ENCODE measurements at regions not wholly inside any gene's neighbourhood (a gene's known extent, or its start where the extent isn't known, plus 50 kb on each side); places are given as distances from the start of the nearest gene placed in this dataset.

DNA sequence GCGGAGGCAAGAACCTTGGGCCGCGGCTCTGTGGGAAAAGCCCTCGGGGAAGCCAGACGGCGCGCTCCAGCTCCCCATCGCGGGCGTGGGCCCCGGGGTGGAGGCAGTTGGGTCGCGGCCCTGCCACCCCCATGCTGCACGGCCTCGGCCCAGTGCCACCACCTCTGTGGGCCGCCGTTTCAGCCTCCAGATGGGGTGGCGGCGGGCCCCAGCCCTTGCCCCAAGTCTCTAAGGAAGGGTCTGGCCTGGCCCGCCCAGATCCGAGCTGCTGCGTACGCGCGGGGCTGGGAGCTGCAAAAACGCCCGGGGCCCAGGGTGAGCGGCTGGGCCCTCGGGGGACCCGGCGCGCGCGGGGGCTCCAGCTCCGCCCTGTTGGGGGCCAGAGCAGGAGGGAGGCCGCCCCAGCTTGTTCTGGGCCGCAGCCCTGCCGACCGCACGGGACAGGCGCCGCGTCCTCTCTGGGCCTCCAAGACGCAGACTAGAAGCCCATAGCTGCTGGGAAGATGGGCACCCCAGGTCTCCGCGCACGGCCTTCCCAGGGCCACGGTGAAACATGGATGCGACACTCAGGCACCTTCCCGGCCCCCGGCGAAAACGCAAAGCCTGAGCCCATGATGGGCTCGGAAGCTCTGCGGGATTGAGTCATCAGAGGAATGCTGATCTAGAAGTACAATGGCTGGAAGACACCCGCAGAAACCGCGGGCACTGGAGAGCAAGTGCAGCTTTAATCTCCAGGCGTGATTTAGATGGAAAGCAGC, 110.1 kb downstream of the KCTD15 start:
- no peak overlapping the region for H3K4me3 Mint-ChIP-seq
- peaks cover 48% of the 10 kb centered on the region for H3K27me3 Mint-ChIP-seq (ENCODE audit: low read depth)
- no peak overlapping the region for H3K27ac Mint-ChIP-seq
- peaks cover 2% of the 10 kb centered on the region for H3K4me1 Mint-ChIP-seq (ENCODE audit: low read depth)
- no peaks in the 10 kb centered on the region for H3K9me3 Mint-ChIP-seq
- H3K36me3 Mint-ChIP-seq (ENCODE audit: low read depth): no peaks in the 10 kb centered on the region

DNA sequence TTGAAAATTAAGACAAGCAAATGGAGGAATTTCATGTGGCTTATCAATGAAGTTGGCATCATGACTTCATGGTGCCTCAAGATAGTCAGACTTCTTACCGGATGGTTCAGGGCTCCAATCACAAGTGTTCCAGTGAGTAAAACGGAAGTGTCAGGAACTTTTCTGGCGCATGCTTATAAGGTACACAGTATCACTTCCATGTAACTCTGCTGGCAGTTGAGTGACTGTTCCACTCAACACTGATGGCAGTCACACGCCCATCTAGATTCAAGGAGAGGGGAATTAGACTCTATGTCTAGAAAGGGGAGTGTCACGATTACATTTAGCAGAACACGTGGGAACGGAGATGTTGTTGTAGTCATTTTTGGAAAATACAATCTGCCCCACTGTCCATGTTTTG, 114.3 kb downstream of the KCTD15 start:
- no peaks in the 10 kb centered on the region for H3K4me1 Mint-ChIP-seq (ENCODE audit: low read depth)
- H3K27me3 Mint-ChIP-seq (ENCODE audit: low read depth): peaks cover 22% of the 10 kb centered on the region
- H3K4me3 Mint-ChIP-seq: no peak overlapping the region
- H3K9me3 Mint-ChIP-seq: no peaks in the 10 kb centered on the region
- no peak overlapping the region for H3K27ac Mint-ChIP-seq
- H3K36me3 Mint-ChIP-seq (ENCODE audit: low read depth): no peaks in the 10 kb centered on the region

DNA sequence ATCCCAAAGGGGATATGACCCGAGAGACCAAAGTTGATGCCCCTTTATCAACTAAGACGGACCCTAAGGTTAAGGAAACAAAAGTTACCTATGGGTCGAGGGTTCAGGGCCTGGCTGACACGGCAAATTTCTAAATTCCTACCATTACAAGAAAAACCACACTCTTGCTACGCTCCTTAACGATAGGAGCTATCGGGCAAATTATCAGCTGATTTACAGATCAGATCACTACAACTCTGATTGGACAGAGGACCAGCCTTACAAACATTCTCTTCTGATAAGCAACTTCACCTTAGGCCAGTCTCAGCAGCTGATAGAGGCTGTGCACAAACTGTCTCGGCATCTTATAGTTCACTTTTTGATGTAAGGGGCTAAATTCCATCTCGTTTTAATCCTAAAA, 117.9 kb downstream of the KCTD15 start:
- Mint-ChIP-seq H3K9me3 (no peaks in the 10 kb centered on the region), H3K4me3 (no peak overlapping the region), H3K27ac (no peak overlapping the region), H3K36me3 (ENCODE audit: low read depth) (no peaks in the 10 kb centered on the region), H3K27me3 (ENCODE audit: low read depth) (no peaks in the 10 kb centered on the region), H3K4me1 (ENCODE audit: low read depth) (no peaks in the 10 kb centered on the region)

DNA sequence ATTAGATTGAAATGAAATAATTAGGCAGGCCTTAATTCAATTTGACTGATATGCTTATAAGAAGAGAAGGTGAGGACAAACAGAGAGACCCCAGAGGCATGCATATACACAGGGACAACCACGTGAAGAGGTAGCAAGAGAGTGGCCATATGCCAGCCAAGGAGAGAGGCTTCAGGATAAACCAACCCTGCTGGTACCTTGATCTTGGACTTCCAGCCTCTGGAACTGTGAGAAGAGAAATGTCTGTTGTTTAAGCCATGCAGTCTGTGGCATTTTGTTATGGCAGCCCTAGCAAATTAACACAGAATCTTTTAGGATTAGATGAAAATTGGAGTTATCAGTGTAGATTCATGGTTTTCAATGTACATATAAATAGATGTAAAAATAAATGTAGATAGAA, 120.1 kb downstream of the KCTD15 start:
- Mint-ChIP-seq H3K4me3 (no peak overlapping the region), H3K36me3 (ENCODE audit: low read depth) (no peaks in the 10 kb centered on the region), H3K27ac (no peak overlapping the region), H3K9me3 (no peaks in the 10 kb centered on the region), H3K27me3 (ENCODE audit: low read depth) (no peaks in the 10 kb centered on the region), H3K4me1 (ENCODE audit: low read depth) (no peaks in the 10 kb centered on the region)

DNA sequence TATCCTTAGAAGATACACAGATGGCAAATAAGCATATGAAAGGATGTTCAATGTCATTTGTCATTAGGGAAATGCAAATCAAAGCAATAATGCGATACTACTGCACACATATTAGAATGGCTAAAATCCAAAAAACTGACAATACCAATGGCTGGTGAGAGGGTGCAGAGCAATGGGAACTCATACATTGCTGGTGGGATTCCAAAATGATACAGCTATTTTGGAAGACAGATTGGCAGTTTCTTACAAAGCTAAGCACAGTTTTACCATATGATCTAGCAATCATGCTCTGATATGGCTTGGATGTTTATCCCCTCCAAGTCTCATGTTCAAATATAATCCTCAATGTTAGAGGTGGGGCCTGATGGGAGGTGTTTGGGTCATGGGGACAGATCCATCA, 122.6 kb downstream of the KCTD15 start:
- no peaks in the 10 kb centered on the region for H3K36me3 Mint-ChIP-seq (ENCODE audit: low read depth)
- H3K4me3 Mint-ChIP-seq: no peak overlapping the region
- no peaks in the 10 kb centered on the region for H3K4me1 Mint-ChIP-seq (ENCODE audit: low read depth)
- no peak overlapping the region for H3K27ac Mint-ChIP-seq
- H3K27me3 Mint-ChIP-seq (ENCODE audit: low read depth): no peaks in the 10 kb centered on the region
- H3K9me3 Mint-ChIP-seq: no peaks in the 10 kb centered on the region

DNA sequence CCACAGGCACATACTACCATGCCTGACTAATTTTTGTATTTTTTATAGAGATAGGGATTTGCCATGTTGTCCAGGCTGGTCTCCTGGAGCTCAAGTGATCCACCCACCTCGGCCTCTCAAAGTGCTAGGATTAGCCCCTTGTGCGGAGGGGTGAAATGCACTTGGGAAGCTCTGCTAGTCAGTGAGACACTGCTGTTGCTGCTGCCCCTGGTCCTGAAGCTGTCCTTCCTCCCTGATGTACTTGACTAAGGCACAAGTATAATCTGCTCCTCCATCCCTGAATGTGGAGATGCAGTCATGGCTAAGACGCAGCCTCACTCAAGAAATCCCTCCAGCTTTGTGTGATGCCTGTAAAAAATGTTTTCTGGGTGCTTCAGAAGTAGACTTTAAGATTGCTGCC, 124.5 kb downstream of the KCTD15 start:
- no peak overlapping the region for H3K4me3 Mint-ChIP-seq

DNA sequence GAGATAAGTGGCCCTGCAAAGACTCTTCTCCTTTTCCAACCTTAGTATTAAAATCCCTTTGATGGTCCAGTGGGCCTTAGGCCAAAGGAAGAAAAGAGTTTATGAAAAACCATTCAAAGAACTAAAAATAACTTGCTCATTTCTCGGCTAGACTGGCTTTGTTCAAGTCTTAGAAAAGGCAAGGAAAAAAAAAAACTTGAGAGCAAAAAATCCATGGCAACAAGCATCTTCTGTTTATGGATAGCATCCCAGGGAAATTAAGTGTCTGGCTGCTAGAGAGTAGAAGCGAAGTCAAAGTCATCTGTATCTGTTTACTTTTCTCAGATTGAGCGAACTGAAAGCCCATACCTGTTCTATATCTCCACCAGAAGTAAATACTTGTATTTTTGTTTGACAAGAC, 129.6 kb downstream of the KCTD15 start:
- Mint-ChIP-seq H3K27ac (no peak overlapping the region), H3K4me1 (ENCODE audit: low read depth) (no peaks in the 10 kb centered on the region), H3K27me3 (ENCODE audit: low read depth) (no peaks in the 10 kb centered on the region), H3K9me3 (no peaks in the 10 kb centered on the region), H3K4me3 (no peak overlapping the region), H3K36me3 (ENCODE audit: low read depth) (no peaks in the 10 kb centered on the region)

More for the DNA sequence above, 124.5 kb downstream of the KCTD15 start:
- H3K9me3 Mint-ChIP-seq: no peaks in the 10 kb centered on the region
- H3K36me3 Mint-ChIP-seq (ENCODE audit: low read depth): no peaks in the 10 kb centered on the region
- H3K27ac Mint-ChIP-seq: no peak overlapping the region
- H3K27me3 Mint-ChIP-seq (ENCODE audit: low read depth): no peaks in the 10 kb centered on the region
- H3K4me1 Mint-ChIP-seq (ENCODE audit: low read depth): no peaks in the 10 kb centered on the region

DNA sequence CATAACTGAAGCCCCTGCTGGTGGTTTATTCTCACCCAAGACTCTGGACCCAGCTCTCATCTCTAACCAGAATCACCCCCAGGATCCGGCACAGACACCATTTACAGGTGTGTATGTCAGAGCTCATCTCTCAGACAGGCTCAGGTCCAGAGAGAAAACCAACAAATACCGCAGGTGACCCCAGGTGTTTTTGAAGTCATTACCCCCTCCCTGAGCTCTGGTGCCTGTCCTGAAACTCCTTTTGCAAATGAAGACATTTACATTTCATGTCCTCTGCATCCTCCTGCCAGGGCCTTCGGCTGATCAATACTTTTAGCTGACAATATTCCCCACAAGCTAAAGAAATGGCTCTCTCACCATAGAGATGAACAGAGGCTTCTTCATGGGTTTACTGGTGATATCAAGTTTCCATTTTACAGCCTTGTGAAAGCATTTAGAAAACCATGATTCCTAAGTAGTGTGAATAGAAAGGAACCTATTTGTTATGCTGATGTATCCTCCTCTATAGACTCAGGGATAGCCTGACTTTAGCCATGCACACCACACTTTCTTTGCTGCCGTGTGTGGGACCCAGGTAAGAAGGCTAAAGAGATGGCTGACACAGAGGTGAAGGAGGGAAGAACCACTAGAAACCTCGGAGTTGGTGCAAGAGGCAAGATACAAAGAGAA, 131.3 kb downstream of the KCTD15 start:
- no peaks in the 10 kb centered on the region for H3K36me3 Mint-ChIP-seq (ENCODE audit: low read depth)
- no peaks in the 10 kb centered on the region for H3K9me3 Mint-ChIP-seq

DNA sequence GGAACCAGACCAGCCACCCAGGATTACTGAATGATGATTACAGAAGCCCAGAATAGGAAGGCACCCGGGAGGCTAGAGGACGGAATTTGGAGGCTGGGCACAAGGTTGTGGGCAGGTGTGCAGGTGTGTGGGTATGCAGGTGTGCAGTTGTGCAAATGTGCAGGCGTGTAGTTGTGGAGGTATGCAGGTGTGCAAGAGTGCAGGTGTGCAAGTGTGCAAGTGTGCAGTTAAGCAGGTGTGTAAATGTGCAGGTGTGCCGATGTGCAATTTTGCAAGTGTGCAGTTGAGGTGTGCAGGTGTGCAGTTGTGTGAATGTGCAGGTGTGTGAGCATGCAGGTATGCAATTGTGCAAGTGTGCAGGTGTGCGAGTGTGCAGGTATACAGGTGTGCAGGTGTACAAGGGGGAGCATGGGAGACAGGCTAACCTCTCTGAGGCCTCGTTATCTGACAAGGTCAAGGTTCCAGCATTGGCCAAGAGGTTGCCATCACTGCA, 131.8 kb downstream of the KCTD15 start:
- Mint-ChIP-seq H3K36me3 (ENCODE audit: low read depth) (no peaks in the 10 kb centered on the region), H3K4me1 (ENCODE audit: low read depth) (no peaks in the 10 kb centered on the region), H3K27ac (no peak overlapping the region), H3K27me3 (ENCODE audit: low read depth) (no peaks in the 10 kb centered on the region), H3K9me3 (no peaks in the 10 kb centered on the region), H3K4me3 (no peak overlapping the region)

More for the DNA sequence above, 131.3 kb downstream of the KCTD15 start:
- Mint-ChIP-seq H3K27me3 (ENCODE audit: low read depth) (no peaks in the 10 kb centered on the region), H3K4me3 (no peak overlapping the region), H3K4me1 (ENCODE audit: low read depth) (no peaks in the 10 kb centered on the region), H3K27ac (no peak overlapping the region)

DNA sequence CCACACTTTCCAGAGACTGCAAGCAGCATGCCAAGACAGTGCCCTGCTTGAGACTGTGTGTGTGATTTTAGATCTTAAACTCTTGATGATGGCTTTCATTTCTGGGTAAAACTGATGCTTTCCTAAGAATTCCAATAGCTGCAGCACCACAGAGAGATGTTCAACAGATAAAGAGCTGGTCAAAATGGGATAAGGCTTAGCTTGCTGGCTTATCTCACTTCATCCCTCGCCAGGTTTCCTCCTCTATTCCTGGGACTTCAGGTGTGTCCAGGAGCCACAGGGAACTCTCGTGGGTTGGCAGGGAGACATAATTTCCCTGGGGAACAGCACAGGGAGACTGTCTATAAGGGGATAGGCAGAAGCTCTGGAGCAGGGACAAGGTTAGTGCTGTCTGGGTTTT, 137.3 kb downstream of the KCTD15 start:
- peaks cover 4% of the 10 kb centered on the region for H3K9me3 Mint-ChIP-seq
- no peak overlapping the region for H3K27ac Mint-ChIP-seq
- H3K4me3 Mint-ChIP-seq: no peak overlapping the region
- H3K27me3 Mint-ChIP-seq (ENCODE audit: low read depth): no peaks in the 10 kb centered on the region
- H3K4me1 Mint-ChIP-seq (ENCODE audit: low read depth): no peaks in the 10 kb centered on the region
- H3K36me3 Mint-ChIP-seq (ENCODE audit: low read depth): no peaks in the 10 kb centered on the region

DNA sequence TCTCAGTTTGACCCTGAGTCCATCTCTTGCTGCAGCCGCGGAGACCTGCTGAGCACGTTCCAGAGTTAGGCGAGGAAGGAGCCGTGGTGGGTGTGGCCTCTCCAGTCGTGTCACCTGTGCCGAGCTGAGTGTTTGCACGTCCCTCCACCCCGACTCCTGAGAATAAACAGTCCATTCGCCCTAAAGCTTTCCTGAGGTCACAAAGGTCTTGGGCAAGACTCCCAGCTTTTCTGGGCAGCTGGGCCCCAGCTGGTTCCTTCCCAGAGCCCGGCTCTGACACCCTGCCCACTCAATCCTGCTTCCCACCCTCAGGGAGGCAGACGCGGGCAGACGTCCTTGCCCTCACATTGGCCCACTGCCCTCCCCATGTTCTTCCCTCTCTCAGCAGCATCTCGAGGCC, 142.2 kb downstream of the KCTD15 start:
- no peaks in the 10 kb centered on the region for H3K4me1 Mint-ChIP-seq (ENCODE audit: low read depth)
- H3K4me3 Mint-ChIP-seq: no peak overlapping the region
- no peak overlapping the region for H3K27ac Mint-ChIP-seq
- no peaks in the 10 kb centered on the region for H3K36me3 Mint-ChIP-seq (ENCODE audit: low read depth)
- H3K9me3 Mint-ChIP-seq: peaks cover 2% of the 10 kb centered on the region
- no peaks in the 10 kb centered on the region for H3K27me3 Mint-ChIP-seq (ENCODE audit: low read depth)

DNA sequence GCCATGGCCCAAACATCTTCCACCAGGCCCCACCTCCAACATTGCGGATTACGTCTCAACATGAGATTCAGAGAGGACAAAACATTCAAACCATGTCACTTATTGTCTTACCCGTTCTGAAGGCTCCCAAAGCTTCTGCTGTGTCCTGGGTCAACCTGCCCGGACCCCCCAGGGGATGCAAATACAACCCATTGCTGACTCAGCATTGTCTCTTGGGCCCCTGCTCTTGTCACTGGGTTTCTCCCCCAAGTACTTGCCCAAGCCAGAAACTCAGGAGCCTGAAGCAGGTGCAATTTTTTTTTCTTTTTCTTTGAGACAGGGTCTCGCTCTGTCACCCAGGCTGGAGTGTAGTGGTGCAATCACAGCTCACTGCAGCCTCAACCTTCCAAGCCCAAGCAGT, 144.5 kb downstream of the KCTD15 start:
- no peaks in the 10 kb centered on the region for H3K27me3 Mint-ChIP-seq (ENCODE audit: low read depth)

DNA sequence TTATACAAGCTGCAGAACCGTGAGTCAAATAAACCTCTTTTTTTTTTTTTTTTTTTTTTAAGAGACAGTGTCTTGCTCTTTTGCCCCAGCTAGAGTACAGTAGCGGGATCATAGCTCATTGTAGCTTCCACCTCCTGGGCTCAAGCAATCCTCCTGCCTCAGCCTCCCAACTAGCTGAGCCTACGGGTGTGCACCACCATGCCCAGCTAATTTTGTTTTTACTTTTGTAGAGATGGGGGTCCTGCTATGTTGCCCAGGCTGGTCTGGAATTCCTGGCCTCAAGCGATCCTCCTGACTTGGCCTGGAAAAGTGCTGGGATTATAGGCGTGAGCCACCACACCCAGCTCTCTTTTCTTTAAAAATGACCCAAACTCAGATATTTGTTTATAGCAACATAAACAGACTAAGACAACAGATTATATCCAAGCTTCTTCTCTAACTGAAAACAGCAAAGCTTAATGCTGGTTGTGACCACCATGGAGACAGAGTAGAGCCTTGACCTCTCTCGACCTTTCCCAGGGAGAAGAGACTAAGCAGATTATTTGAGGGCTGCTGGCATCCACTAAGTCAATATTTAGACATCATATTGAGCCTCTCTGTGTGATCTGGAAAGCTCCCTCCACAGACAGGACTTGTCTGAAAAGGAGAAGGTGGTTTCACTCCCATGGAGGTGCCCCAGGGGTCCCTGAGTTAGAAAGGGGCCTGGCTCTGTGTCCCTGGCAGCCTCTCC, 150.0 kb downstream of the KCTD15 start:
- Mint-ChIP-seq H3K36me3 (ENCODE audit: low read depth) (no peaks in the 10 kb centered on the region), H3K9me3 (no peaks in the 10 kb centered on the region), H3K4me3 (no peak overlapping the region), H3K27me3 (ENCODE audit: low read depth) (no peaks in the 10 kb centered on the region), H3K27ac (no peak overlapping the region), H3K4me1 (ENCODE audit: low read depth) (no peaks in the 10 kb centered on the region)

More for the DNA sequence above, 144.5 kb downstream of the KCTD15 start:
- H3K4me1 Mint-ChIP-seq (ENCODE audit: low read depth): no peaks in the 10 kb centered on the region
- H3K4me3 Mint-ChIP-seq: no peak overlapping the region
- H3K27ac Mint-ChIP-seq: no peak overlapping the region
- H3K9me3 Mint-ChIP-seq: no peaks in the 10 kb centered on the region
- no peaks in the 10 kb centered on the region for H3K36me3 Mint-ChIP-seq (ENCODE audit: low read depth)

DNA sequence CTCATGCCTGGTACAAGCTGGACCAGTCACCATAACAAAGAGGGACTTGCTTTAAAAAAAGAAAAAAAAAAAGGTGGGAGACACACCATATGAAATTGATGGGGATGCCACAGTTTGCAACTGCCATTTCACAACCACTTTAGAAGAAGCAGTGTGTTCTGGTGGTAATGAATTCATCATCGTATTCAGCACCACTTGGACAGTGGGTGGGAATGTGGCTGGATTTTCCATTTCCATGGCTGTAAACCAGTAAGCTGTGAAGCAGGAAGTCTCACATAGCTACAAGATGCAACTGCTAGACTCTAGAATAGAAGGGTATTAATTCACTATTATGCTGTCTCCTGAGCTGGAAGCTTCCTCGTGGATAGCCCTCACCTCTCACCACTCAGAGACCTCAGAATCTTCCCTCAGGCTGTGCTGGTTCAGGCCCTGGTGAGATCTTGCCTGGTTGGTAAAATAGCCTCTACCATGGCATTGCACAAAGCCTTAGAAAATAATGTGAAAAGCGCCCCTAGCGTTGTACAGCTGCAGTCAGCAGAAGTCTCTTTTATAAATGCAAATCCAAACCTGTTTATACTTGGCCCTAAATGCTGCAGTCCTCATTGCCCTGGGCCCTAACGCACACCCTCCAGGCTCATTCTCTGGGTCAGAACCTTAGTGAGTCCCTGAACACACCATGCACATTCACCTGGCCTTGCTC, 150.7 kb downstream of the KCTD15 start:
- H3K27me3 Mint-ChIP-seq (ENCODE audit: low read depth): no peaks in the 10 kb centered on the region
- H3K36me3 Mint-ChIP-seq (ENCODE audit: low read depth): no peaks in the 10 kb centered on the region
- H3K27ac Mint-ChIP-seq: no peak overlapping the region
- H3K4me1 Mint-ChIP-seq (ENCODE audit: low read depth): no peaks in the 10 kb centered on the region
- no peaks in the 10 kb centered on the region for H3K9me3 Mint-ChIP-seq
- H3K4me3 Mint-ChIP-seq: no peak overlapping the region

Data from T-helper 1 cell treated with Interleukin-12 subunit alpha and Interleukin-12 subunit beta and Interleukin-4 antibody, amounts not matched to agents 30 μg/mL and 1 μg/mL, for 36 hours (primary cell).